ENCODE measurements at regions not wholly inside any gene's neighbourhood (a gene's known extent, or its start where the extent isn't known, plus 50 kb on each side); places are given as distances from the start of the nearest gene placed in this dataset.

GRCh38 chr6:98516206-98516605, 318.2 kb upstream of the POU3F2 start:
- DNase-seq (ENCODE audit: low read depth in 1 of 2, low spot score in 1 of 2): no peak

DNA sequence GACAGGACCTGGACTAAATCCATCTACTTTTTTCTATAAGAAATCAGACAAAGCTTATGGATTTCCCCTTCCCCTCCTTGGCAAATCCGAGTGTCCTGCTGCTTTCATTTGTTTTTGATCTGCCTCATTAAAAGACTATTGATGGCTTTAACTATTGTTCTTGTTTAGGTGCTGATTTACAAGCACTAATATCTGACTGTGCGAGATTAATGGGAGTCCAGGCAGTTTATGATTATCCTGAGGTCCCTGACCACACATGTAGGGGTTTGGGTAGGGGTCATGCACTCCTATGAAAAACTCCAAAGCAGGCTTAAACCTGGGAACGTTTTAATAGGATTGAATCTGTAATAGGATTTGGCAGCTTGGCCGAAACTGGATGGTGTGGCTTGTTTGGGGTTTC, 317.5 kb upstream of the POU3F2 start:
- DNase-seq (ENCODE audit: low read depth in 1 of 2, low spot score in 1 of 2): no peak

GRCh38 chr6:98525860-98526259, 308.5 kb upstream of the POU3F2 start:
- DNase-seq (ENCODE audit: low read depth in 1 of 2, low spot score in 1 of 2): no peak

- no peak for DNase-seq (ENCODE audit: low read depth in 1 of 2, low spot score in 1 of 2)
These were observed 307.9 kb upstream of the POU3F2 start for GRCh38 chr6:98526465-98526864.

DNA sequence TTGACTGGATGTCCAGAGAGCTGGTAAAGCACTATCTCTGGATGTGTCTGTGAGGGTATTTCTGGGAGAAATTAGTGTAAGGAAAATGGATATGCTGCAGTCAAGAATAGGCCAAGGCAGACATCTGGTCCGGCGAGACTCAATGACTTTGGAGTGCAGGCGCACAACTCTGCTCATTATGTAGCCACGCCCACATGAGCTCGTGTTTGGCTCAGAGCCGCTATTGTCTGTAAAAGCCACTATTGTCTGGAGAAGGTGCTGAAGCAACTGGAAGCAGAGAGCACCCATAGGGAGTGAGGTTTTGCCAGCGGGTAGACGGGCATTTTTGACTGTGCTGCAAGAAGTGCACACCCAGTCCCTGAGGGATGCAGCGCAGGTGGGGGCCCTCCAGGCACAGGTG, 305.0 kb upstream of the POU3F2 start:
- DNase-seq (ENCODE audit: low read depth in 1 of 2, low spot score in 1 of 2): no peak

- DNase-seq (ENCODE audit: low read depth in 1 of 2, low spot score in 1 of 2): no peak
These were observed 303.6 kb upstream of the POU3F2 start for GRCh38 chr6:98530732-98531131.

- DNase-seq (ENCODE audit: low read depth in 1 of 2, low spot score in 1 of 2): no peak
These were observed 302.4 kb upstream of the POU3F2 start for GRCh38 chr6:98532004-98532403.

DNA sequence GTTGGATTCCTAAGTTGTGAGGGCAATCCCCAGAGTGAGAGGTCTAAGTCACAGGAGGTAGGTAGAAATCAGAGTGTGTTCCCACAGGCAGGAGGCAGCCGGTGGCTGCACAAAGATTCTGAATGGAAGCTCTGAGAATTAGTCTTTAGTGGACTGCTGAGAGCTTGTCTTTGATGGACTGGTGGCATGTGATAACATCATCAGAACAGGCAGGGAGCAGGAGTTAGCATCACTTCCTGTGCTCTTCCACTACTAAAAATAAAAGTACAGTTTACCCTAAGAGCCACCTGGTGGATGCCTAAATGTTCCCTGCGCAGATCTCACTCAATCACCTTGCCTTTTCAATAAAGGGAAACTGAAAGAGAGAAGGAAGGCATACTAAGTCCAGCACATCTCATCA, 294.6 kb upstream of the POU3F2 start:
- no peak for DNase-seq (ENCODE audit: low read depth in 1 of 2, low spot score in 1 of 2)

- no peak for DNase-seq (ENCODE audit: low read depth in 1 of 2, low spot score in 1 of 2)
These were observed 288.0 kb upstream of the POU3F2 start for GRCh38 chr6:98546376-98546775.

DNA sequence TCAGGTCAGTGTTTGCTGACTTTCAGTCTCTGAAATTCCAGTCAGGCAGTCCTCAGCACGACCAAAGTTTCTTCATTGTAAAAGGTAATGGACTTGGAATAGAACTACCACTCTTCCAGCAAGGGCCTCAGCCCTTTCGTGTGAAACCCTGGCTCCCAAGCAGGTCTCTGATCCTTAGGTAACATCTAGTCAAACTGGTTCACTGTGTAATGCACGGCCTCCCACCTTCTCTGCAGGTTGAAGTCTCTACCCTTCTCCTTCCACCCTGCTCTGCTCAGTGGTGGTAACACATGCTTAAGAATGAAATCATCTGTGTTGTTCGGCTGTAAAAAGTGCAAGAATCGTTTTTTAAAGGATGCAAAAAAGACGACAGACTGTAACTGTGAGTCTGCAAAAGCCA, 287.2 kb upstream of the POU3F2 start:
- no peak for DNase-seq (ENCODE audit: low read depth in 1 of 2, low spot score in 1 of 2)

GRCh38 chr6:98547634-98548033, 286.7 kb upstream of the POU3F2 start:
- no peak for DNase-seq (ENCODE audit: low read depth in 1 of 2, low spot score in 1 of 2)

DNA sequence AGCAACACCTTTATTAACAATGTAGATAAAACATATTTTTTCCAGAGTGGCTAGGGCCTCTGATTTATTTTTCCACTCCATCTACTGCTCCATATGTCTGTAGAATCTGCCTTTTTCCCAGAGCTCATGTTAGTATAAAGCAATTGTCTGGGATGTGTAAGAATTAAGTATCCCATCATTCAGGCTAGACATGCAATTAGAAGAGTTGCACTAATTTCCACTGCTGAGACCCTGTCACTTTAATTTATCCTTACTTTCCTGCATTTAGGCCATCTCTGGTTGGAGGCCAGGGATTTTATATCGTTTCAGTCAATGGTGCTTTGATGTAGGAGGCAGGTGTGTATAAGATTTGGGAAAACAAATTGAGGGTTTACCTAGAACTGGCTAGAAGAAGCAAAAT, 286.1 kb upstream of the POU3F2 start:
- DNase-seq (ENCODE audit: low read depth in 1 of 2, low spot score in 1 of 2): no peak

DNA sequence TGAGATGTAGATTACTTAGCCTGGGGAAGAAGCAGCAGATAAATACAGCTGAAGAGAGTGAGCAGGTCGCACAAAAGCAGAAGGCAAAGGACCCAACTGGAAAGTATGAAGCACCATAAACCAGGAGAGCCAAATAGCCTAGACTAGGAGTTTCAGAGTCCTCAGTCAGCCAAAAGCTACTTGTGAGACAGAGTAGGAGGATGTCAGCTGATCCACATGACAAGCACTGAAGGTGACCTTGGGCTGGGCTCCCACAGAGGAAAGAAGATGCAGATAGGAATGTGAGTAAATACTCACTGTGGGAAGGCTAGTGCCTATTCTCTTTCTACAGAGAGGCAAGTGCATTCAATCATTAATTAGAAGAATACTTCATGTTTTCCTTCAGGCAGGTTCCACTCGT, 274.0 kb upstream of the POU3F2 start:
- DNase-seq (ENCODE audit: low read depth in 1 of 2, low spot score in 1 of 2): no peak

DNA sequence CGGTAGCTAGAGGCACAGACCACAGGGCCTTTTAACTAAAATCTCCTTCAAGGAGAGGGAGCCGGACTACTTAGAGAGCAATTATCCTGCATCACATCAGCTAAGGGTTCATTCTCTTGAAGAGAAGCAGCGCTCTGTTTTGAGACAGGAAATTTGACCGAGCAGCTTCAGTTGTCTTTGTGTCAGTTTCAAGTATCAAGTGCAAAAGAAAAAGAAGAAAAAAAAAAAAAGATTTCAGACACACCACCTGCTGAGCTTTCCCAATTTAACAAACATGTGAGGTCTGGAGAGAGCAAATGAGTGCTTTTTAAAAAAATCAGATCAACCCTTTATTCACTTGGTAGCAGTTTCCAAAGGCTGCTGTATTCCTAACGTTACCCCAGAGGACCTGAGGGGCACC, 273.5 kb upstream of the POU3F2 start:
- DNase-seq (ENCODE audit: low read depth in 1 of 2, low spot score in 1 of 2): no peak

DNA sequence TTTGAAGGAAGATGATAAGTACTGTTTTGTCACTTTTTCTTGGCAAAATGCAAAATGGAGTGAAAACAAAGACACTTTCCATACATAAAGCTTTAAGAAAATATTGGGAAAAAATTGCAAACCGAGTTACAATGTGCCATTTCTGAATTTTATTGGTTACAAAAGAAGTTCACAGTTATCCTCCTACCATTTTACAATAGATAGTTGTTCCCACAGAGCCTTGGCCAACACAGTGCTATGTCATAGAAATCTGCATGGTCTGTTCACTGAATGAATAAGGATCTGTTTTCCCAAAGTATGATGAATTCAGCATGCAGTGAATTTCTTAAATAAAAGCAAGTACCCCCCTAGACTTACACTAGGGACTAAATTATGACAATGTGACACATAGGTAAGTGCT, 268.2 kb upstream of the POU3F2 start:
- no peak for DNase-seq (ENCODE audit: low read depth in 1 of 2, low spot score in 1 of 2)

DNA sequence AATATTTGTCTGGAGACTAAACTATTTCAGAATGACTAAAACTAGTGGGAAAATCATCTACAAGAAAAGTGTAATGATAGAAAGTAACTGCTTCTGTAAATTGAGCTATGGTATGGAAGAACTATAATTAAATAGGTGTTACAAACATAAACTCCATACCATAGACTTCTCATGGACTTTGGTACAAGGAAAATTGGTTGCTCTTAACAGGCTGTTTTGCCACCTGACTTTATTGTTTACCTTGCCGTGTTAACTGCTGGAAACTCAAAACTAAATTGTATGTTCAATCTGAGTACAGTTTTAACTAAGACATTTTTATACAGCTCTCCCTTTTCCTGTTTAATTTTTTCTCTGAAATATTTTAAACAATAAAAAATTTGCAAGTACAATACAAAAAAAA, 261.8 kb upstream of the POU3F2 start:
- DNase-seq (ENCODE audit: low read depth in 1 of 2, low spot score in 1 of 2): no peak

DNA sequence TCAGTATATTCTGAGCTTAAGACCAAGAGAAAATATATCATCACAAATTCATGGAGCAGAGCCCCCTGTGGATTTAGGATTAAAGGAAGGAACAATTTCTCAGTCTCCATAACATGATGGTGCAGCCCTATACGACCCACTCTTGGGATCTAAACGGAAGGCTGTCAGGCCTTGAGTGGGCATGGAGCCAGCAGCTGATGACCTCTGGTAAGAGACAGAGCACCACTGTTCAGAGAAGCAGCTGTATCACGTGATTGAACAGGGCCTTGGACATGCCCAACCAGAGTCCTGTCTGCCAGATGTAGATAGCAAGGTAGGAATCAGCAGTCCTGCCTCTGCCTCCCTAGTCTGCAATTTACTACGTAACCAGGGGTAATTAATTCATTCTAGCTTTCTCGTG, 259.4 kb upstream of the POU3F2 start:
- DNase-seq (ENCODE audit: low read depth in 1 of 2, low spot score in 1 of 2): no peak

- DNase-seq (ENCODE audit: low read depth in 1 of 2, low spot score in 1 of 2): no peak
These were observed 257.6 kb upstream of the POU3F2 start for GRCh38 chr6:98576791-98577190.

GRCh38 chr6:98578016-98578415, 256.4 kb upstream of the POU3F2 start:
- no peak for DNase-seq (ENCODE audit: low read depth in 1 of 2, low spot score in 1 of 2)

DNA sequence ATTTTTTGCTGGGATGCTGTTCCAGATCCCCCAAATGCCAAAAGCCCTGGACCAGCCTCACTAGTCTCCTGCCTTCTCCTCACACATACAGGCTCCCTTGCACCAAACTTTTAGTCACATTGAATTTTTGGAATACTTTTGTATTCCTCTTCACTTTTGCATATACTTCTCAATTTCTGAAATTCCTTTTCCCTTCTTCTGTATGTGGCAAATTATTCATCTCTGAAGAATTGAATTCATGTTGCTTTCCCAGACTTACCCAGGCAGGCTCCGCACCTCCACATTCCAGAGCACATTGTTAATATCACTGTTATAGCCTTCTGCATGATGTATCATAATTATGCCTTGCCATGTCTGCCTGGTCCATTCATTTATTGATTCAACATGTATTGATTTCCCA, 255.3 kb upstream of the POU3F2 start:
- no peak for DNase-seq (ENCODE audit: low read depth in 1 of 2, low spot score in 1 of 2)

- no peak for DNase-seq (ENCODE audit: low read depth in 1 of 2, low spot score in 1 of 2)
These were observed 254.4 kb upstream of the POU3F2 start for GRCh38 chr6:98579941-98580340.

DNA sequence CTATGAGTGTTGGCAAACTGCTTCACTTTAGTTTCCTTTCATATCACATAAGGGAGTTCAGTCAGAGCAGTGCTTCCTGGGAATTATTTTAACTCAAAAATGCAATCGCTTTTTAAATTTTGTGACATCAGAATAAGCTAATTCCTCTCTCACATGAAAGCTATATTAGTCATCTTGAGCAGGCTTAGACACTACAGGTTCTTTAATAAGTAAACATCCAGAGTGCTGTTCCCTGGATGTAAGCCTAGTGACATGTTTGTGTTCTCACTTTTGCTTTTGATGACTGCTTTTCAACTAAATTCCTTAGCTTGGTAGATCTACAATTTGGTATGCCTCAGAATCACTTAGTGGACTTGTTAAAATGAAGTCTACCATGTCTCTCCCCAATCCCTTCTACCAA, 252.7 kb upstream of the POU3F2 start:
- no peak for DNase-seq (ENCODE audit: low read depth in 1 of 2, low spot score in 1 of 2)

DNA sequence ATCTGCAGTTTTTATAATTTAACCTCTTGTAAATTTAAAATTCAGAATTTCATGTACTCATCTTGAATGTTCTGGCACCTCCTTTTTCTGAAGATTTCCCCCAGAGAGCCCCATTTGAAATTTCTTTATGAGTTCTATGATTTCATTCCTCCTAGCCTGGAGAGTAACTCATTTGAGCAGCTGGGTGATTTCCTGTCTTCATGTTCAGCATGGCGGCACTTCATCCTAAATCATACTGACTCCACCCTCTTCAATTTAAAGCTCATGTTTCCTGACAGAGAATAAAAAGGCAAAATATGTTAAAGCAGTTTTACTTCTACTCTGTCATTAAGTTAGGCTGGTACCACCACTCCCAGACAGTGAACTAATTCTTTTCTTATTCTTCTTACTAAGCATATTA, 250.9 kb upstream of the POU3F2 start:
- no peak for DNase-seq (ENCODE audit: low read depth in 1 of 2, low spot score in 1 of 2)

DNA sequence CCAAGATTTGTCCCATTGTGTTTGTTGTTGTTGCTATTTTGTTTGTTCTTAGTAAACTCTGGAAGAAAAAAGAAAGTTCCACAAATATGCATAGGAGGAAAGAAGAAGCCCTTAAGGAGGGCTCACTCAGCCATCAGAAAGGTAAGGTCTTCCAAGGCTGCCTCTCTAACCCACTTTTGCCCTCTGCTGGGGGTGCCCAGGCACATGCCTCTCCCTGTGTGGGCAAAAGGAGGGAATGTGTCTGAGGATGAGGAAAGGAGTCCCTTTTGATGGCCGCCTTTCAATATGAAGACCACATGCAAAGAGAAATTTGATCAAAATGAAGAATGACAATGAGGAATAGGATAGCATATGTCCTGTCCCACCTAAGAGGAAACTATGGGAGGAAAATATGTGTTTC, 248.2 kb upstream of the POU3F2 start:
- no peak for DNase-seq (ENCODE audit: low read depth in 1 of 2, low spot score in 1 of 2)
